ENCODE measurements at regions not wholly inside any gene's neighbourhood (a gene's known extent, or its start where the extent isn't known, plus 50 kb on each side); places are given as distances from the start of the nearest gene placed in this dataset.

DNA sequence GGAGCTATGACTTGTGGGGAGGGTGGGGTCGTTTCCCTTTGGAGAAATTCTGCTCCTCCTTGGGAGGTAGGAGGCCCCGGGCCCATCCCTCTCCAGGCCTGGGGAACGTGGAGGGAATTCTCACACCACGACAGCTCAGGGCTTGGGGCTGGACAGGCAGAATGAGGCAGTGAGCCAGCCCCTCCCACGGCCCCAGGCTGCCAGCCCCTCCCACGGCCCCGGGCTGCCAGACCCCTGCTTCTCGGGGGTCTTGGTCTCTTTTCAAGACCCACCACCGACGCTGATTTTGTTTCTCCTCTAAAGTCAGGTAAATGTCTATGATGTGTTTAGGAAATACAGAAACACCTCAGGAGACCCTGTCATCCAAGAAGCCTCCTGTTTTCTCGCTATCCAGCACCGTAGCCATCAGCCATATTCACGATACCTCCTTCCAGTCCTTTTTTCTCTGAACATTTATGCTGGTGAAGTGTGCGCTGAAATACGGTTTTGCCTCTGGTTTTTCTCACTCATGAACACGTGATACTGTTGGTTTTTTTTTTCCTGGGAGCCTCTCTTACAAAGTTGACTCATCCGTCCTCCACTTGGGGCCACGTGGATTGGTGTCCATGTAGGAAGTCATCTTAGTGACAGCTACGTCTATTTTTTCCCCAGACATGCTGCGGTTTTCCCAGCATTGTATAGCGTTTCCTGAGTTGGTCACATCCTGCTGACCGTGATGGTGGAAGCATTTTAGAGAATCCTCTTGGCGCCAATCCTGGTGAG, 1219.6 kb downstream of the BRD1 start:
- no peak overlapping the region for H3K4me3 ChIP-seq
- no peaks in the 10 kb centered on the region for H3K27me3 ChIP-seq
- DNase-seq (ENCODE audit: low spot score), result no peak
- H3K27ac ChIP-seq, result no peak overlapping the region
- H3K4me1 ChIP-seq, result no peaks in the 10 kb centered on the region
- H3K9me3 ChIP-seq, result no peaks in the 10 kb centered on the region
- H3K36me3 ChIP-seq, result no peaks in the 10 kb centered on the region
- TF ChIP-seq CTCF (IDR thresholded peaks at IDR 0.05), result no peak

- DNase-seq (ENCODE audit: low spot score), result no peak
- Histone ChIP-seq H3K9me3 (no peaks in the 10 kb centered on the region), H3K27ac (no peak overlapping the region), H3K36me3 (no peaks in the 10 kb centered on the region), H3K27me3 (no peaks in the 10 kb centered on the region), H3K4me1 (no peaks in the 10 kb centered on the region), H3K4me3 (no peak overlapping the region)
- no peak for TF ChIP-seq CTCF (IDR thresholded peaks at IDR 0.05)
Measured at GRCh38 chr22:48606684-48607307, 1220.9 kb downstream of the BRD1 start.

GRCh38 chr22:48605856-48606481, 1221.7 kb downstream of the BRD1 start:
- no peak overlapping the region for H3K4me3 ChIP-seq
- no peaks in the 10 kb centered on the region for H3K36me3 ChIP-seq
- H3K27ac ChIP-seq, result no peak overlapping the region
- H3K4me1 ChIP-seq, result no peaks in the 10 kb centered on the region
- H3K27me3 ChIP-seq, result no peaks in the 10 kb centered on the region
- TF ChIP-seq CTCF (IDR thresholded peaks at IDR 0.05), result no peak
- DNase-seq (ENCODE audit: low spot score), result no peak
- H3K9me3 ChIP-seq, result no peaks in the 10 kb centered on the region

DNA sequence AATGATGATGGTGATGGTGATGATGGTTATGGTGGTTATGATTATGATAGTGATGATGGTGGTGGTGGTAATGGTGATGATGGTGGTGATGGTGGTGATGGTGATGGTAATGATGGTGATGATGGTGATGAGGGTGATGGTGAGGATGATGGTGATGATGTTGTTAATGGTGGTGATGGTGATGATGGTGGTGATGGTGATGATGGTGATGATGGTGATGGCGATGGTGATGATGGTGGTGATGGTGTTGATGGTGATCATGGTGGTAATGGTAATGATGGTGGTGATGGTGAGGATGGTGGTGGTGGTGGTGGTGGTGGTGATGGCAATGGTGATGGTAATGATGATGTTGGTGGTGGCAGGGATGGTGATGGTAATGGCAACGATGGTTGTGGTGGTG, 1222.5 kb downstream of the BRD1 start:
- Histone ChIP-seq H3K27me3 (no peaks in the 10 kb centered on the region), H3K4me1 (no peaks in the 10 kb centered on the region), H3K4me3 (no peak overlapping the region), H3K9me3 (no peaks in the 10 kb centered on the region), H3K27ac (no peak overlapping the region), H3K36me3 (no peaks in the 10 kb centered on the region)
- DNase-seq (ENCODE audit: low spot score), result no peak
- TF ChIP-seq CTCF (IDR thresholded peaks at IDR 0.05), result no peak

- Histone ChIP-seq H3K9me3 (peaks cover 0 to 5% of the 10 kb centered on the region in 2 donors), H3K36me3 (no peaks in the 10 kb centered on the region), H3K27me3 (no peaks in the 10 kb centered on the region), H3K4me3 (no peak overlapping the region), H3K4me1 (no peaks in the 10 kb centered on the region), H3K27ac (no peak overlapping the region)
- no peak for TF ChIP-seq CTCF (IDR thresholded peaks at IDR 0.05)
- DNase-seq (ENCODE audit: low spot score), result no peak
Measured at GRCh38 chr22:48603621-48604320, 1223.9 kb downstream of the BRD1 start.

All from right atrium auricular region (tissue), 2 donors.